NCI-H1105 (cell line): ENCODE measurements at regions not wholly inside any gene's neighbourhood (a gene's known extent, or its start where the extent isn't known, plus 50 kb on each side); places are given as distances from the start of the nearest gene placed in this dataset.
A peak's percentile ranks its signal among the peaks of the same experiment; 100 is the strongest.

Experiments used
- DNase-seq: peaks from one replicate; lab custom pipeline; 2025; lab: John Stamatoyannopoulos, UW

DNA sequence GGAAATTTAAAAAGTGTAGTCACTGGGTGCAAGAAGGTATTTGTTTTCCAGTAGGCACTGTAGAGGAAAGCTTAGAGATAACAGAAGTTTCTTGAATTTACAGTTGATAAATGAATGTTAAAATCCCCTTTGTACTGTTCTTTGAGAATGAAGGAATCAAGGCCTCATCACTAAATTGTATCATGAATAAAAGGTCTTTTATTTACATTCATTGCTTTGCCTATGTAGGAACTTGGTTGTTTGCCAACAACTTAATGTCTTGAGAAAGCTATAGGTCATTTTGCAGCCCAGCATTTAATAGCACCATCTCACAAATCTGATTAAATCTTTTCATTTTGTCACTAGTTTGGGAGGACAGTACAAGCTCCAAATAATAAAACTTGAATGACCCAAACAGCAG lies 213.9 kb upstream of the ITGA4 start:
- DNase-seq, result no peak

- no peak for DNase-seq
Measured at GRCh38 chr2:181250691-181251090, 206.5 kb upstream of the ITGA4 start.

- no peak for DNase-seq
Measured at GRCh38 chr2:181252262-181253148, 204.7 kb upstream of the ITGA4 start.

- no peak for DNase-seq
Measured at GRCh38 chr2:181253438-181253837, 203.7 kb upstream of the ITGA4 start.

DNA sequence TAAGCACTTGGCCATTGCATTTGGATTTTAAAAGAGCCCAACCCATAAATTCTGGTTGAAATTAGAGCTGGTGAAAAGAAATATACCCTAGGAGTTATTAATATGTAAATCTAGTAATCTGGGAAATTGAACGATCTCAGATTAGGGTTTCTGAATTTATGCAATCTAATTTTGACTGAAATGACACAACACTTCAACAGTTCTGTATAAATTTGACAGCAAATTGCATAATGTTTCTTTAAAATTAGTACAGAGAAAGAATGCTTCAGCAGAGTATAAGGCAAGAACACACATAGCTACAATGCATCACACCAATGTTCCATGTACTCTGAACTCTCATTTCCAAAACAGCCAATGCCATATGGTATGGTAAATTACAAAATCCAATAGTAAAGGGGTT lies 201.5 kb upstream of the ITGA4 start:
- no peak for DNase-seq

DNA sequence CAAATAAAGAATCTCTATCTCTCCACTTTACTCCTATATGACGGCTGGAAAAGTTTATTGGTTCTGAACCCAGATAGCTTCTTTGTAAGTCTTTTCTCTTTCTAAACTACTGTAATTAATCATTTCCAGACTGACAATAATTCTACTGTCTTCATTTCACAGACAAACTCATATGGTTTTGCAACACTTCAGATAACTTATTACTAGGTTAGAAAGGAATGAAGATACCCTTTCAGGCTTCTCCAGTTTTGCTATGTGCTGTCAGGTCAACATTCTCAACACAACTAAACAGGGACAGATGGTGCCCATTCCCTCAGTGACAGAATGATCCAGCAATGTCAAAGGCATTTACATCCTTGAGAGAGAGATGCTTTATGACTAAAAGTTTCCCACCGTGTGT lies 198.5 kb upstream of the ITGA4 start:
- DNase-seq, result no peak

DNA sequence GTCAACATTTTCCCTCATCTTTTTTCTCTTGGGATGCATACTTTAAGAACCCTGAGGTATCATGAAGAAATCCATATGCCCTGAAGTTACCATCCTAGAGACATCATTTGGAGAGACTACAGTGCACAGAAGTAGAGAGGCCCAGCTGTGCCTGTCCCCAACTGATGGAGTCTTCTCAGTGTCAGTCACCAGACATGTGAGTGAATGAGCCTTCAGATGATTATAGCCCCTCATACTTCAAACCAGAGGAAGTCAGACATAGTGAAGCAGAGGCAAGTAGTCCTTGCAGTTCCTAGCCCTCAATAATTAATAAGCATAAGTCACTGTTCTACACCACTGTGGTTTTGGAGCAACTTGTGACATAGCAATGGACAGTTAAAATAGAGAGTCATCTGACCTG lies 194.4 kb upstream of the ITGA4 start:
- no peak for DNase-seq

GRCh38 chr2:181264001-181264400 lies 193.2 kb upstream of the ITGA4 start:
- DNase-seq, result no peak

DNA sequence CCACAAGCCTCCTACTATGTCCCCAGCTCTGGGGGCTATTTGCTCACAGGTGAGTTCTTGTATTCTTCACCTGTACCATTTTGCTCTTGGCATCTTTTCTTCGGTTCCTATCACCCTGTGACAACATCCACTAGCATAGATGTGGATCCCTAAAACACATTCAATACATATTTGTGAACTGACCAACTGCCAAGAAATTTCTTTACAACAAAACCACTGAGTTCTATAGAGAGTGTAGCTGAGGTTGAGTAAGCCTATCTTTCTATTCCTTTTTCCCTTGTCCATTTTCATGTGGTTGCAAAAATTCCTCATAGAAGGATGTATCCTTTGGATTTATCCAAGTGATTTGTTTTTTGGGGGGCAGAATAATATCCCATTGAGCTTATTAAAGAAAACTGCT lies 192.7 kb upstream of the ITGA4 start:
- DNase-seq, result no peak

GRCh38 chr2:181266614-181267013 lies 190.6 kb upstream of the ITGA4 start:
- DNase-seq, result no peak

- DNase-seq, result no peak
Measured at GRCh38 chr2:181268174-181268867, 188.9 kb upstream of the ITGA4 start.

- DNase-seq, result no peak
Measured at GRCh38 chr2:181273986-181274385, 183.2 kb upstream of the ITGA4 start.

DNA sequence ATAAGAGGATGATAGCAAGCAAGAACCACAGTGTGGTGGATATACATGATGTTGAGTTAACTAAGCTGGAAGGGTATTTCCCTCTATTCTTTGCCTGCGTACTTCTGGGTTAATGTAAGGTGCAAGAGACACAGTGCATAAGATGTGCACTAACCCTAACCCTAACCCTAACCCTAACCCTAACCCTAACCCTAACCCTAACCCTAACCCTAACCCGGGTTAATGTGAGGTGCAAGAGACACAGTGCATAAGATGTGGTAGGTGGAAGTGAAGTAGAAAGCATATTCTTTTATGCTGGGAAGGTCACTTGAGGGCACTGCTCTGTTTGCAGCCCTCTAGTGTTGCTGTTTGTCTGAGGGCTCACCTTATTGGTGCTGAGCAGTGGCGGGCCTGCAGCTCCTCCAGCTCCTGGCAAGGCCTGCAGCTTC lies 181.5 kb upstream of the ITGA4 start:
- no peak for DNase-seq

- peak; percentile 73 for DNase-seq
Measured at GRCh38 chr2:181281206-181281832, 175.9 kb upstream of the ITGA4 start.

- DNase-seq, result no peak
Measured at GRCh38 chr2:181285116-181285515, 172.1 kb upstream of the ITGA4 start.

DNA sequence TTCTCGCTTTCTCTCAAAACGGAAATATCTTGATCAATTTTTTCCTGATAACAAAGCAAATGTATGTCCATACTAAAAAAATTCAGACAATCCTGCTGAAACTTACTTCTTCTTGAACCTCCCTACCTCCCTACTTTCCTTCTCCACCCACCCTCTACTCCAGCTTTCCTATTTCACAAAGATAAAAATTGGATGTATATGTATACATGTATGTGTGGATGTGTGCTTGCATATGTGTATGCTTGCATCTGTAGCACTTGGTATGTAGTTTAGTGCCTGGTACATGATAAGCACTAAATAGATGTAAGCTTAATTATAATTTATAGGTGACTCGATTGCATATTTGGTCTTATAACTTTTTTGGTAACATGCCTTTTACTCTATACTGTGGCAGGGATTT lies 167.5 kb upstream of the ITGA4 start:
- DNase-seq, result no peak

- DNase-seq, result no peak
Measured at GRCh38 chr2:181290182-181290581, 167.0 kb upstream of the ITGA4 start.

- no peak for DNase-seq
Measured at GRCh38 chr2:181294979-181295378, 162.2 kb upstream of the ITGA4 start.

DNA sequence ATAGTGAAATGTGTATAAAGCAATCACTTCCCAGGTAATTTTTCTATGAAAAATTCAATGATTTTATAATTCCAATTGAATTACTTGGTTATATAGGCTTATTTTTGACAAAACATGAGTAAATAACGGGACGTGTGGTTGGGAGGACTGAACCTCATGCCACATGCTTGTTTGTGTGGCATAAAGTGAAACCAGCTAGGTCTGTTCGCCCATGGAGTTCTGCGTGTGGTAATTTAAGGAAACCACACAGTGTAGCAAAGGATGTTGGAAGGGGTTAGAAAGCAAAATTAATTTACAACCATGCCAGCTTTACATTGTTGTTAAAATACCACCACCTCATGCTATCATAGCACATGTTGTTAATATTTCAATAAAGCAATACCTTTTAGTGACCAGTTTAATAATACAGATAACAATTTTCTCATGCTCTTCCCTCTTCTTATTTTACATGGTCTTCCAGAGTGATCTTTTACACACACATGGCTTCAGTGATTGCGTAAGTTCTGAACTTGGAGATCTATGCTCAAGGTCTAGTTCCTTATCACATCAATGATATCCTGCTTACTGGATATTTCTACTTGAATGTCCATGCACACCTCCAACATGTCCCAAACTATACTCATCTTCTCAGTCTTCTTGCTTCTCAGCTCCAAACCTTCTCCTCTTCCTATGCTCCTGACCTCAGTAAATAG lies 156.4 kb upstream of the ITGA4 start:
- DNase-seq, result no peak

DNA sequence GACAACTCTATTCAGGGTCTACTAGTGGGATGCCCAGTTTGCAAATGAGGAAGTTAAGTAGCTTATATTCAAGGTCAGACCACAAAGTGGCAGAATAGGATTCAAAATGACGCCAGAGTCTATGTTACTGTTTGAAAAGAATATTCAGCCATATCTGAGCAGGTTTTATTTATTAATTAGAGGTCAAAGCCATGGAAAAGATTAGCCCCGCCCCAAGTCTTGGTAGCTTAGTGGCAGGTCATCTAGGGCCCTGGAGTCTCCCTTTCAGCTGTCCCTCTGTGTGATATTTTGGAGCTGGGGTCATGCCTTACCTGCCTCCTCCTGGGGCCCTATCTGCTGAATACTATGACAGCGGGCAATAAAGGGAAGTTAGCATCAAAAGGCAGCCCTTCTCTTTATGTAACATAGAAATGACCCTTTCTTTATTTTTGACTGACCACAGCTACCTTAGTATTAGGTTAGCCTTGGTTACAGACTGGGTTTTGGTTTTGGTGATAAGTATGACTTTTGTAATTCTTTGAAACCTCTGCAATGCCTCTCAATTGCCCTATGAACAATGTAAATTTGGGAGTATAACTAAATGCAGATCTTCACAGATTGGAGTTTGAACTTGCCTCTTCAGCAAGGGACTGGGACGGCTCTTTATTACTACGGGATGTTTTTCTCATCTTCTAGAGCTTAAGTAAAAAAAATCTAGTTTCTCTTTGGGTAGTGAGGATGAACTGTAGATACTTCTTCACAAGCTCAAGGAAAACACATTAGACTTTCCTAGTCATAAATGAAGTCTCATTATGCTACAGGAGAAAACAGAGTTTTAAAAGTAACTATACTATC lies 153.0 kb upstream of the ITGA4 start:
- DNase-seq, result no peak

GRCh38 chr2:181305301-181306123 lies 151.7 kb upstream of the ITGA4 start:
- DNase-seq, result no peak
